Activated T-cell treated with anti-CD3 and anti-CD28 coated beads, Interleukin-2, amount 50 U/mL, for 24 hours (primary cell): ENCODE measurements at regions not wholly inside any gene's neighbourhood (a gene's known extent, or its start where the extent isn't known, plus 50 kb on each side); places are given as distances from the start of the nearest gene placed in this dataset.
"Not testable (repeated sequence)": the region's sequence is repeated elsewhere in the genome, so short reads cannot be mapped to it uniquely, and the experiment has no call there.

Experiments
- DNase-seq: peaks from one replicate; pipeline ENCODE4 v3.0.0-alpha.2; 2020
- H3K27ac Mint-ChIP-seq: 2 replicates; pipeline ENCODE4 v1.8.0; 2020; ENCODE audit warnings: mild to moderate bottlenecking, mixed read lengths
- H3K27me3 Mint-ChIP-seq: 2 replicates; pipeline ENCODE4 v1.8.0; 2020; ENCODE audit warnings: mixed read lengths
- H3K36me3 Mint-ChIP-seq: 2 replicates; pipeline ENCODE4 v1.8.0; 2020; ENCODE audit warnings: low read depth, mixed read lengths
- H3K4me1 Mint-ChIP-seq: 2 replicates; pipeline ENCODE4 v1.8.0; 2020; ENCODE audit warnings: low read depth, mixed read lengths
- H3K4me3 Mint-ChIP-seq: 2 replicates; pipeline ENCODE4 v1.8.0; 2020; ENCODE audit warnings: mild to moderate bottlenecking, moderate library complexity, mixed read lengths
- H3K9me3 Mint-ChIP-seq: 2 replicates; pipeline ENCODE4 v1.8.0; 2020; ENCODE audit warnings: mixed read lengths

DNA sequence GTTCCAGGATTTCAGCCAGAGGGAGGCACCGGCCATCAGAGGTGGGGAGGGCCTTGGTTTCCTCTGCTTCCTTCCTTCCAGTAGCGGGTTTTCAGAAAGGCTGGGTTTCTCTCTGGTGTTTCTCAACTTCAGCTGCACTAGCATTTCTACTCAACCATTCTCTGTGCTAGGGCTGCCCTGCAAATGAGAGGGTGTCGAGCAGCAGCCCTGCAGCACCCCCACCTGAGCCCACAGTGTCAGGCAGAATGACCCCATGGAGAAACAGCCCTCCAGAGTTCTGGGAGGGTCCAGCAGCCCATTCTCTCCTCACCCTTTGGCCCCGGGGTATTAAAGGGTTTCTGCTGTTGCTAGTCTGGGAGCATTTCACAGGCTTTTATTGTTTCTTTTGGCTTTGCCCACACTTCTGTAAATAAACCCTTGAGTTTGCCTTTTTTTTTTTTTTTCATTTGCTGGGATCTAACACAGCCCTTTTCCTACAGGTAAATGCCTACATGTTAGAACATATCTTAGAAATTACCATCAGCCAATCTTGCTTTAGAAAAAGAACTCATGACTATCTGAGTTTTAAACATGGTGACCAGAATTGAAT lies 151.5 kb upstream of the VIPR2 start:
- H3K27ac Mint-ChIP-seq: no peak overlapping the region
- no peak overlapping the region for H3K4me3 Mint-ChIP-seq
- no peaks in the 10 kb centered on the region for H3K4me1 Mint-ChIP-seq
- no peak for DNase-seq
- H3K36me3 Mint-ChIP-seq: no peaks in the 10 kb centered on the region
- H3K9me3 Mint-ChIP-seq: peaks cover 6% of the 10 kb centered on the region
- H3K27me3 Mint-ChIP-seq: peaks cover 38% of the 10 kb centered on the region

DNA sequence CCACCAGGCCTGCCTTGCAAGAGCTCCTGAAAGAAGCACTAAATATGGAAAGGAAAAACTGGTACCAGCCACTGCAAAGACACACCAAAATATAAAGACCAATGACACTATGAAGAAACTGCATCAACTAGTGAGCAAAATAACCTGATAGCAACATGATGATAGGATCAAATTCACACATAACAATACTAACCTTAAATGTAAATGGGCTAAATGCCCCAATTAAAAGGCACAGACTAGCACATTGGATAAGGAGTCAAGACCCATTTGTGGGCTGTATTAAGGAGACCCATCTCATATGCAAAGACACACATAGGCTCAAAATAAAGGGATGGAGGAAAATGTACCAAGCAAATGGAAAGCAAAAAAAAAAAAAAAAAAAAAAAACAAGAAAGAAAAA lies 141.8 kb upstream of the VIPR2 start:
- peaks cover 18% of the 10 kb centered on the region for H3K9me3 Mint-ChIP-seq
- not testable (repeated sequence) for H3K27ac Mint-ChIP-seq, H3K4me3 Mint-ChIP-seq, H3K36me3 Mint-ChIP-seq, DNase-seq, H3K4me1 Mint-ChIP-seq
- H3K27me3 Mint-ChIP-seq: peaks cover 30% of the 10 kb centered on the region

DNA sequence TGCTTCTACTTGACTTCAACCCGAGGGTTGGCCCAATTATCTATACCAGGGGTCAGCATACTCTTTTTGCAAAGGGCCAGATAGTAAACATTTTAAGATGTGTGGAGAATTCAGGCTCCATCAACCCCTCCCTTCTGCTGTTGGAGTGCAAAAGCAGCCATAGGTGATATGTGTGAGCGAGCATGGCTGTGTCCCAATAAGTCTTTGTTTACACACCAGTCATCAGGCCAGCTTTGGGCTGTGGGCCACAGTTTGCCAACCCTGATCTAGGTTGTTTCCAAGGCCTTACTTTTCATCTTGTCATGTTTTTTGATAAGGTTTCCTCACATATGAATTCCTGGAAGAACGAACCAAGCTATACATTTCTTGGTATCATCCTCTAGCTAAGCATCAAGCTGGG lies 136.9 kb upstream of the VIPR2 start:
- Mint-ChIP-seq H3K9me3 (peaks cover 15% of the 10 kb centered on the region), H3K4me1 (no peaks in the 10 kb centered on the region), H3K36me3 (no peaks in the 10 kb centered on the region), H3K27me3 (peaks cover 48% of the 10 kb centered on the region), H3K4me3 (no peak overlapping the region), H3K27ac (no peak overlapping the region)
- DNase-seq: no peak

DNA sequence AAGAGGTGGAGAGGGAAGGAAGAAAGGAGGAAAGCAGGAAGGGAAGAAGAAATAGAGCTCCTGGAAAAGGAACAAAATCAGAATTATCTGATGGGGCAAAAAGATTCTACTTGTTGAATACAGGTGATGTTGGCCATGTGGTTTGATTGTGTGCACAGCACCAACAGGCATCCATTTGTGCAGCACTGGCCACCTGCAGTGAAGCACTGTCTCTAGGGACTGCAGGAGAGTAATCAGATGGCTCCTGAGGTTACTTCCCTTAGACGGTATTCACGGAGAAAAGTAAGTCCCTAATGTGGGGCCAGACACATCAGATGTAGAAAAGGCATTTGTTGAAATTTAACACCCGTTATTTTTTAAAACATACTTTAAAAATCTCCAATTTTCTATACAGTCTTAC lies 135.3 kb upstream of the VIPR2 start:
- Mint-ChIP-seq H3K27me3 (peaks cover 38% of the 10 kb centered on the region), H3K27ac (no peak overlapping the region), H3K9me3 (peaks cover 13% of the 10 kb centered on the region), H3K36me3 (no peaks in the 10 kb centered on the region), H3K4me1 (no peaks in the 10 kb centered on the region), H3K4me3 (no peak overlapping the region)
- no peak for DNase-seq

DNA sequence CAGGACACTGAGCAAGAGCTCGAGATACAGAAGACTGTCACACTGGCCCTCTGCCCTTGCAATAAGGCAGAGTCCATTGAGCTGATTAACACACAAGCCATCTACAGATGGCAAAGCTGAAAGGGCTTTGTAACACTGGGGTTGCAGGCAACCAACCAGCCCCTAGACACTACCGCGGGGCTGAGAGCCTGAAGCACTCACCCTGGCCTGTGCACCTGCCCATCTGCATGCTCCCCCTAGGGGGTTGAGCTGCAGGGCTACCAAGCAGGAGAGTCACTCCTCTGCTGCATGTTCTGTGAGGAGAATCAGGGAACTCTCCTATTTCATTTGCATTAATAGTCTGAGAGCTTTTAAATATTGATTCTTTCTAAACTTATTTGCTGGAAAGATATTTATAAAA lies 128.1 kb upstream of the VIPR2 start:
- Mint-ChIP-seq H3K27ac (no peak overlapping the region), H3K27me3 (peaks cover 24% of the 10 kb centered on the region), H3K36me3 (no peaks in the 10 kb centered on the region), H3K9me3 (peaks cover 47% of the 10 kb centered on the region), H3K4me1 (no peaks in the 10 kb centered on the region), H3K4me3 (no peak overlapping the region)
- DNase-seq: no peak

DNA sequence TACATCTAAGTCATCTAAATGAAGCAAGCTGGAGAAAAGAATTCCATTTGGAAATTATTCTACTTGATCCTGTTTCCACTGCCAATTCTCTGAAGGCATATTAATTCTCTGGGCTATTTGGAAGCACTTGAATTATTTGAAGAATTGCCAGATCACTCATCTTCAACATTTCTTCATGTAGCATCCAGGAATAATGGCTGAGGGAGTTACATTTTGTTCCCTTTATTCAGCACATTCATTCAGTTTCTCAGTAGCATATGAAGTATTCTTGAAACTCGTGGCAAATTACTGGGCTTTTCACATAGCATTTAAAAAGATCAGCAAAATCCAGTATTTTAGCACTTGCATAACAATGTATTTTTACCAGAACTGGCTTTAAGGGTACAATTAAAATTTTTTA lies 127.1 kb upstream of the VIPR2 start:
- H3K27me3 Mint-ChIP-seq: peaks cover 14% of the 10 kb centered on the region
- H3K4me3 Mint-ChIP-seq: no peak overlapping the region
- H3K27ac Mint-ChIP-seq: no peak overlapping the region
- no peaks in the 10 kb centered on the region for H3K36me3 Mint-ChIP-seq
- DNase-seq: no peak
- H3K9me3 Mint-ChIP-seq: peaks cover 44% of the 10 kb centered on the region
- no peaks in the 10 kb centered on the region for H3K4me1 Mint-ChIP-seq

DNA sequence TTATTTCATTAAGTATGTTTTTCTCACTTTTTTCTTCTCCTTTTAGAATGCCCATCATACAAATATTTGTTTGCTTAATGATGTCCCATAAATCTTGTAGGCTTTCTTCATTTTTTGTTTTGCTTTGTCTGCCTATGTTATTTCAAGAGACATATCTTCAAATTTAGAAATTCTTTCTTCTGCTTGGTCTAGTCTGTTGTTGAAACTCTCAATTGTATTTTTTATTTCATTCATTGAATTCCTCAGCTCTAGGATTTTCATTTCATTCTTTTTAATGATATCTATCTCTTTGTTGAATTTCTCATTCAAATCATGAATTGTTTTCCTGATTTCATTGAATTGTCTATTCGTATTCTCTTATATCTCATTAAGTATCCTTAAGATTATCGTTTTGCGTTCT lies 125.1 kb upstream of the VIPR2 start:
- H3K9me3 Mint-ChIP-seq: peaks cover 36% of the 10 kb centered on the region
- no peak overlapping the region for H3K4me3 Mint-ChIP-seq
- H3K27me3 Mint-ChIP-seq: peaks cover 11% of the 10 kb centered on the region
- H3K36me3 Mint-ChIP-seq: no peaks in the 10 kb centered on the region
- no peaks in the 10 kb centered on the region for H3K4me1 Mint-ChIP-seq
- no peak for DNase-seq
- no peak overlapping the region for H3K27ac Mint-ChIP-seq

DNA sequence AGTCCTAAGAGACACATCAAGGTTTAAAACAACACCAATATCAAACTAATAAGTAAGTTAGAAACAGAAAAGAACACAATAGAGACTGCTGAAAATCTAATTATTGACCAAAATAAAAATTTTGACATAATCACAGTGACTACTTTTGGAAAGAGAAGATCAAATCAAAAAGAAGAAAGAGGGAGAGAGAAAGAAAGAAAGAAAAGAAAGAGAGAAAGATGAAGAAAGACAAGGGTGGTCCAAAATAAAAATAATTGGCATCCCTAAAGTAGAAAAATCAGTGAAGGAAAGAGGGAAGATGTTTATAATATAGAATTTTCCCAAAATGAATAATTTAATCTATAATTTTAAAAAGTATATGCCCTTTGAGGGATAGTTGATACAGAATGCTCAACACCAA lies 118.8 kb upstream of the VIPR2 start:
- no peaks in the 10 kb centered on the region for H3K36me3 Mint-ChIP-seq
- peaks cover 10% of the 10 kb centered on the region for H3K9me3 Mint-ChIP-seq
- no peak overlapping the region for H3K4me3 Mint-ChIP-seq
- H3K27me3 Mint-ChIP-seq: peaks cover 13% of the 10 kb centered on the region
- DNase-seq: no peak
- no peak overlapping the region for H3K27ac Mint-ChIP-seq
- H3K4me1 Mint-ChIP-seq: no peaks in the 10 kb centered on the region

DNA sequence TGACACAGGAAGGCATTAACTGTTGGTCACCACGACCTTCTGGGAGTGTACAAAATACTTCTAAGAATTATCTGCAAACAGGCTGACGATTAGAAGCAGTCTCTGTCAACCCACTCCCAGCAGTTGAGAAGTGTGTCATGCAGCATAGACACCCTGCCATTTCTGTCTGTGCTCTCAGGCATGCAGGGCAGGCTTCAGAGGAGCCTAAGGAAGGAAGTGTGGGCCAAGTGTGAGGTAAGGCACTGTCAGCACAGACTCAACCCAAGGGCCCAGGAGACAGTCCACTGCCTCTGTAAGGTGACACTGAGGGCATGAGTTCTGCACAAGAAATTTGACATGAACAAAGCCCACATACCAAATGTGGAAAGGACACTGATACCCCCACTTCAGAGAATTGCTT lies 109.0 kb upstream of the VIPR2 start:
- Mint-ChIP-seq H3K4me3 (no peak overlapping the region), H3K27ac (no peak overlapping the region)

DNA sequence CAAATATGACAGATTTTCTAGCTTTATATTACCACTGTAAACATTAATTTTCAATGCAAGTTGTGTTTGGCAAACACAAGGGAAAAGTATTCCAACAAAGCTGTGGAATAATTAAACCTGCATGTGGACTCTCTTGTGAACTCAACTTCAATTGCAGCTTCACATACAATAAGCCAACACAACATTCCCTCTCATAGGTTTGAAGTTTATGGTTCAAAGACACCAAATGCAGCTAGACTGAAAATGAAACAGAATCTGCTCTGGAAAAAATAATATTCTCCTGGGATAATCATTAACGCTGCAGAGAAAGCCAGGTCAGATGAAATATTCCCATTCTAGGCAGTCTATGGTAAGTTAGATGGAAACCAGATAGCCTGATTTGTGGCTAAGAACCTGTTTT lies 105.8 kb upstream of the VIPR2 start:
- no peak overlapping the region for H3K27ac Mint-ChIP-seq
- H3K36me3 Mint-ChIP-seq: no peaks in the 10 kb centered on the region
- H3K27me3 Mint-ChIP-seq: peaks cover 21% of the 10 kb centered on the region
- peaks cover 4% of the 10 kb centered on the region for H3K4me1 Mint-ChIP-seq
- H3K4me3 Mint-ChIP-seq: no peak overlapping the region
- no peak for DNase-seq
- H3K9me3 Mint-ChIP-seq: no peaks in the 10 kb centered on the region

More for the DNA sequence above, 109.0 kb upstream of the VIPR2 start:
- no peaks in the 10 kb centered on the region for H3K9me3 Mint-ChIP-seq
- no peaks in the 10 kb centered on the region for H3K36me3 Mint-ChIP-seq
- peaks cover 14% of the 10 kb centered on the region for H3K27me3 Mint-ChIP-seq
- DNase-seq: no peak
- H3K4me1 Mint-ChIP-seq: no peaks in the 10 kb centered on the region

DNA sequence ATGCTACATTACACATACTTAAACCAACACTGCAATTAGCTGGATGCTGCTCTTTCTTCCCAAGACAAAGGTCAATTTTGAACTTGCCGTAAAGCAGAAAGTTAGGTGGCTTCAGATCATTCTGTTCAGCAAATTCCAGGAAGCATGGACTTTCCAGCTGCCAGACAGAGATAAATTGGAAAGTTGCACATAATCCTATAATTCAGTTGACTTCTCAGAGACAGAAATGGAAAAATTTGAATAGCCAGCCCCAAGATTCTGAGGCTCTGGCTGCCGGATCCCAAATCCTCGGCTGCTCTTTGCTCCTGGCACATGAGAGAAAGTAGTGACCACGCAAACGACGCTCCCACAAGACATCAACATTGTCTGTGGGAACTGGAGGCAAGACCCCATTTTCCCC lies 105.0 kb upstream of the VIPR2 start:
- no peak for DNase-seq
- H3K9me3 Mint-ChIP-seq: no peaks in the 10 kb centered on the region

DNA sequence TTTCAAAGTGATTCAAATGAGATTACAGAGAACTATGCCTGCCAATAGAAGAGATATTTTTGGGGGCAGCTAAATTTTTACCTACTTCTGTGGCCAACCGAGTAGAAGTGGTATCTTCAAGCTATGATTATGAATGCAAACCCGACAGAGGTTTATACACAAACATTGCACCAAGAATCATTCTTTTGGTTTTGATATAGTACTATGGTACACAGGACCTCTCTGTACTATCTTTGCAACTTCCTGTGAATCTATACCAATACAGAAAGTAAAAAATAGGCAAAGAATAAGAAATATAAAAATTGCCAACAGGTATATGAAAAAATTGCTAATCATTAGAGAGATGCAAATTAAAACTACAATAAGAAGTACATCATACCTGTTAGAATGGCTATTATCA lies 103.2 kb upstream of the VIPR2 start:
- H3K27ac Mint-ChIP-seq: no peak overlapping the region
- H3K4me3 Mint-ChIP-seq: no peak overlapping the region
- H3K9me3 Mint-ChIP-seq: no peaks in the 10 kb centered on the region
- DNase-seq: no peak
- H3K4me1 Mint-ChIP-seq: peaks cover 4% of the 10 kb centered on the region
- H3K27me3 Mint-ChIP-seq: peaks cover 15% of the 10 kb centered on the region
- H3K36me3 Mint-ChIP-seq: no peaks in the 10 kb centered on the region

More for the DNA sequence above, 105.0 kb upstream of the VIPR2 start:
- Mint-ChIP-seq H3K36me3 (no peaks in the 10 kb centered on the region), H3K4me3 (no peak overlapping the region), H3K27me3 (peaks cover 17% of the 10 kb centered on the region), H3K4me1 (peaks cover 4% of the 10 kb centered on the region), H3K27ac (no peak overlapping the region)

DNA sequence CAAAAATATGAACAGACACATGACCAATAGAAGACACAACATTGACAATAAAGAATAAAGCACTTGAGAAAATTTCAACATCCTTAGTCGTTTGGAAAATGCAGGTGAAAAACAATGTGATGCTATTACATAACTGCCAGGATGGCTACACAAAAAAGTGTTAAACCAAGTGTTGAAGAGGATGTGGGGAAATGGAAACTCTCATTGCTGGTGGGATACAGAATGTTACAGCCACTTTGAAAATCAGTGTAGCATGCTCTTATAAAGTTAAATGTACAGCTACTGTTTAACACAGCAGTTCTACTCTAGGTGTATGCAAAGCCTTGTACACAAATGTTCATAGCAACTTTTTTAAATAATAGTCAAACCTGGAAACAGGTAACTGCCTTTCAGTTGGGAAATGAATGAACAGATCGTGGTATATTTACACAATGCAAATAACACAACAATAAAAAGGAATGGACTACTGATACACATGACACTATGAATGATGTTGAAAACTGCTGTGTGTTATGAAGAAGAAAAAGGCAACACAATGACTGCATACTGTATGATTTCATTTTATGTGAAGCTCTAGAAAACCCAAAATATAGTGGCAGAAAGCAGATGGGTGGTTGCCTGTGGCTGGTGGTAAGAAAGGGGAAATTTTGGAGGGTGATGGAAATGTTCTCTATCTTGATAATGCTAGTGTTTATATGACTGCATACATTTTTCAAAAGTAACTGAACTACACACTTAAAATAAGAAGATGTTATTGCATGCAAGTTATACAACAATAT lies 102.2 kb upstream of the VIPR2 start:
- DNase-seq: no peak
- Mint-ChIP-seq H3K4me3 (no peak overlapping the region), H3K9me3 (no peaks in the 10 kb centered on the region), H3K27ac (no peak overlapping the region), H3K4me1 (peaks cover 4% of the 10 kb centered on the region), H3K27me3 (peaks cover 15% of the 10 kb centered on the region), H3K36me3 (no peaks in the 10 kb centered on the region)

DNA sequence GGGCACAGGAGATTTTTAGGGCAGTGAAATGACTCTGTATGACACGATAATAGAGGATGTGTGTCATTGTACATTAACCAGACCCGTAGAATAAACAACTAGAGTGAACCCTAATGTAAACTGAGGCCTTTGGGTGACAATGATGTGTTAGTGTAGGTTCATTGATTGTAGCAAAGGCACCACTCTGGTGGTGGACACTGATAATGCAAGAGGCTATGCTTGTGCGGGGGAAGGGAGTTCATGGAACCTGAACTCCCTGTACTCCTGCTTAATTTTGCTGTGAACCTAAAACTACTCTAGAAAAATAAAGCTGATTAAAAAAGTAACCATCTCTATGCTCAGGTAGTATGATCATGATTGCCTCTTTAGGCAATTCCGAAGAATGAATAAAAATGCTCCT lies 96.3 kb upstream of the VIPR2 start:
- H3K27me3 Mint-ChIP-seq: peaks cover 26% of the 10 kb centered on the region
- DNase-seq: no peak
- H3K4me3 Mint-ChIP-seq: no peak overlapping the region
- H3K9me3 Mint-ChIP-seq: no peaks in the 10 kb centered on the region
- H3K36me3 Mint-ChIP-seq: no peaks in the 10 kb centered on the region
- no peak overlapping the region for H3K27ac Mint-ChIP-seq
- no peaks in the 10 kb centered on the region for H3K4me1 Mint-ChIP-seq

DNA sequence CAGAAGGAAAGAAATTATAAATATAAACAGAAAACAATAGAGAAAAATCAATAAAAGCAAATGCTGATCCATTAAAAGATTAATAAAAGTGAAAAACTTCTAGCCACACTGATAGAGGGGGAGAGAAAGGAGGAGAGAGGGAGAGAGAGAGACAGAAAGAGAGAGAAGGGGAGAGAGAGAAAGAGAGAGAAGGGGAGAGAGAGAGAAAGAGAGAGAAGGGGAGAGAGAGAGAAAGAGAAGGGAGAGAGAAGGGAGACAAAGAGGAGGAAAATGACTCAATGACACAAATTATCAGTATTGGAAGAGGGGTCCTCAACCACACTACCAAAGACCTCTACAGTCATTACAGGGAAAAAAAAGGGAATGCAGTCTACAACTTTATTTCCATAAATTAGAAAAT lies 94.4 kb upstream of the VIPR2 start:
- H3K4me1 Mint-ChIP-seq: no peaks in the 10 kb centered on the region
- H3K36me3 Mint-ChIP-seq: no peaks in the 10 kb centered on the region
- DNase-seq: no peak
- H3K27me3 Mint-ChIP-seq: peaks cover 28% of the 10 kb centered on the region
- H3K9me3 Mint-ChIP-seq: no peaks in the 10 kb centered on the region
- no peak overlapping the region for H3K4me3 Mint-ChIP-seq
- H3K27ac Mint-ChIP-seq: no peak overlapping the region
